Testis (tissue), 2 donors: ENCODE measurements at regions not wholly inside any gene's neighbourhood (a gene's known extent, or its start where the extent isn't known, plus 50 kb on each side); places are given as distances from the start of the nearest gene placed in this dataset.
A peak's percentile ranks its signal among the peaks of the same experiment; 100 is the strongest.

ENCODE experiments used
- DNase-seq: peaks from one replicate; pipeline ENCODE4 v3.0.0-alpha.2; 2019
- H3K27ac ChIP-seq, 2 donors: fragments of 200-600 bp; sonication (generic); one replicate each; pipeline ENCODE4 v1.5.1; 2019
- H3K27me3 ChIP-seq: fragments of 200-600 bp; sonication (generic); one replicate; pipeline ENCODE4 v1.5.1; 2019
- H3K36me3 ChIP-seq: fragments of 200-600 bp; sonication (generic); one replicate; pipeline ENCODE4 v1.5.1; 2017; ENCODE audit warnings: low read depth; ENCODE audit errors: missing control alignments
- H3K4me1 ChIP-seq: fragments of 200-600 bp; sonication (generic); one replicate; pipeline ENCODE4 v1.5.1; 2019
- H3K4me3 ChIP-seq, 2 donors: fragments of 200-600 bp; sonication (generic); one replicate each; pipeline ENCODE4 v1.5.1; 2017 to 2019
- H3K9me3 ChIP-seq: fragments of 200-600 bp; sonication (generic); one replicate; pipeline ENCODE4 v1.5.1; 2017
- CTCF ChIP-seq, 3 experiments: fragments of 450-650 bp in 2 of 3; fragments of 200-600 bp in 1 of 3; sonication (generic) in 1 of 3; IDR thresholded peaks; one replicate each; pipeline ENCODE4 v1.5.1; 2016 to 2019; ENCODE audit warnings: antibody characterized with exemption in 3 of 3, mild to moderate bottlenecking in 2 of 3, moderate library complexity in 1 of 3
- POLR2A ChIP-seq: fragments of 450-650 bp; IDR thresholded peaks from one replicate; pipeline ENCODE4 v1.6.1; 2017; ENCODE audit warnings: antibody characterized with exemption, mild to moderate bottlenecking, moderate library complexity
- WGBS, 2 donors: methylation state at CpG; one replicate each; pipeline ENCODE4 v1.1.5; 2018; 5-methylcytosine and 5-hydroxymethylcytosine counted together
- intact Hi-C: fragments of 100-400 bp; cut with DNase I; formaldehyde crosslinking; loops from one replicate; pipeline ENCODE4 v1.15.1; 2023; ENCODE audit warnings: low total_unique reads

DNA sequence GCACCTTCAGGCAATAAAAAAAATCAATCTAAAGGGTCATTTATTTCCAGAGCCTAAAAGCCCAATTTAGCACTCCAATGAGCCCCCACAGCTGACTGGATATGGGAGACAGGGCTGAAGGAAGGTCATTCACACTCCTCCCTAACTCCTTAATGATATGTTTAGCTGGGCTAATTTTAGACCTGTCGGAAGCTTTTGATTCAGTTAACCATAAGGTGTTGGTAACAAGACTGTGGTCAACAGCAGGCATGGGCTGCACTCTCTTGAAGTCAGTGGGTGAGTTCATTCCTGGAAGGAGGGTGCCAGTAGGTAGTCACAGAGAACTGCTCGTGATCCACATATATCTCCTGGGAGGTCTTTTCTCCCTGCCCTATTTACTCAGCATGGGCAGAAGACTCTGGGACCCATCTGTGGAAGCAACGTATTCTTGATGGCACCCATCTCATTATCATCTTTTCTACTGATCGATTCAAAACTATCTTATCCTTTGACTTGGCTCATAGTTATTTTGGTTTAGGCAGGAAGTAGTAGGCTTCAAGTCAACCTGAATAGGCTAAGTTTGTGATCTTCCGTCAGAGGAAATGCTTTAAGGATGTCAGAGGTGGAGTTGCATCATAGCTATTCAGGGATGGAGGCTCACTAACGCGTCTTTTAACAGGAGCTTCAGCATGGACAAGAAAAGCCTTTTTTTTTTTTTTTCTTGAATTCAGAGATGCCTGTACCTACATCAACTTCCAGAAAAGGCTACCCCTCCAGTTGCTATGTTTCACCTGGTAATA is 367.7 kb upstream of the SLC30A5 start:
- Histone ChIP-seq H3K27me3 (no peaks in the 10 kb centered on the region), H3K36me3 (no peaks in the 10 kb centered on the region), H3K27ac (no peak overlapping the region), H3K9me3 (no peaks in the 10 kb centered on the region), H3K4me1 (peaks cover 6% of the 10 kb centered on the region), H3K4me3 (no peak overlapping the region)
- intact Hi-C loops = no loop called here
- TF ChIP-seq POLR2A = no peak
- TF ChIP-seq CTCF (IDR thresholded peaks at IDR 0.05) = no peak
- WGBS, 2 donors = 84 to 86% methylated on average over 7 of the region's 7 CpGs
- no peak for DNase-seq

GRCh38 chr5:68727931-68728330 is 365.9 kb upstream of the SLC30A5 start:
- Histone ChIP-seq H3K27me3 (no peaks in the 10 kb centered on the region), H3K4me1 (peaks cover 6% of the 10 kb centered on the region), H3K27ac (no peak overlapping the region), H3K36me3 (no peaks in the 10 kb centered on the region), H3K4me3 (no peak overlapping the region), H3K9me3 (no peaks in the 10 kb centered on the region)
- WGBS, 2 donors = 91 to 93% methylated on average over 2 of the region's 2 CpGs
- intact Hi-C loops = no loop called here
- no peak for DNase-seq
- no peak for TF ChIP-seq CTCF (IDR thresholded peaks at IDR 0.05)
- TF ChIP-seq POLR2A = no peak

DNA sequence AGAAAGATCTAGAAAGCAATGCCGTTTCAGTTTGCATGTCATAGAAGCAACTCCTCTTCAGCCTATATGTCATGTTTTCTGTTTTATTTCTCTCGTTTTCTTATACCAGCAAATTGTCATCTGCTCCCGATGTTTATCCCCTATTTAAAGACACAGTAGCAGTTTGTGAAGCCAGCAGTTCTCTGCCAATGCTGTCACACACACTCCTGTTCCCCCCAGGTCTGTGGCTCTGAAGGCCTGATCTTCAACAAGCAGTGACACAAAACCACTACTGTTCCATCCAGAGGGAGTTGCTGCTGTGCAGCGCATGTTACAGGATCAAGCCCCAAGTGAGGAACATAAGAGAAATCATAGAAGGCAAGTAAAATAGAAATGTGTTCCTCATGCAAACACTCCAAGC is 364.1 kb upstream of the SLC30A5 start:
- 67 to 68% methylated on average over 4 of the region's 4 CpGs for WGBS, 2 donors
- Histone ChIP-seq H3K27ac (no peak overlapping the region), H3K4me1 (peaks cover 6% of the 10 kb centered on the region), H3K36me3 (no peaks in the 10 kb centered on the region), H3K9me3 (no peaks in the 10 kb centered on the region), H3K27me3 (no peaks in the 10 kb centered on the region), H3K4me3 (no peak overlapping the region)
- no peak for TF ChIP-seq CTCF (IDR thresholded peaks at IDR 0.05)
- TF ChIP-seq POLR2A = no peak
- intact Hi-C loops = no loop called here
- DNase-seq = no peak

- Histone ChIP-seq H3K4me1 (peaks cover 6% of the 10 kb centered on the region), H3K36me3 (no peaks in the 10 kb centered on the region), H3K27me3 (no peaks in the 10 kb centered on the region), H3K4me3 (no peak overlapping the region), H3K9me3 (no peaks in the 10 kb centered on the region), H3K27ac (no peak overlapping the region)
- WGBS, 2 donors = 34 to 40% methylated on average over 7 of the region's 7 CpGs
- peak; percentile 75 for DNase-seq
- no peak for TF ChIP-seq POLR2A
- no peak for TF ChIP-seq CTCF (IDR thresholded peaks at IDR 0.05)
- intact Hi-C loops = no loop called here
These were observed 363.4 kb upstream of the SLC30A5 start for GRCh38 chr5:68730220-68730978.
